Uterus (tissue), 3 donors: ENCODE measurements at regions not wholly inside any gene's neighbourhood (a gene's known extent, or its start where the extent isn't known, plus 50 kb on each side); places are given as distances from the start of the nearest gene placed in this dataset.

Experiments
- DNase-seq, 2 donors: peaks; one replicate each; pipeline ENCODE4 v3.0.0-alpha.2; 2019 to 2020
- H3K27ac ChIP-seq, 2 donors: fragments of 200-600 bp; sonication (generic); 1 replicate in 1 of 2; 2 replicates in 1 of 2; pipeline ENCODE4 v1.5.1; 2016 to 2018
- H3K27me3 ChIP-seq, 2 donors: fragments of 200-600 bp; sonication (generic); one replicate each; pipeline ENCODE4 v1.5.1; 2018 to 2019; ENCODE audit warnings: control low read depth in 1 of 2
- H3K36me3 ChIP-seq, 2 donors: fragments of 200-600 bp; sonication (generic); one replicate each; pipeline ENCODE4 v1.5.1; 2019; ENCODE audit warnings: control low read depth in 1 of 2
- H3K4me1 ChIP-seq, 2 donors: fragments of 200-600 bp; sonication (generic); one replicate each; pipeline ENCODE4 v1.5.1; 2018 to 2019; ENCODE audit warnings: control low read depth in 1 of 2
- H3K4me3 ChIP-seq, 2 donors: fragments of 200-600 bp; sonication (generic); 1 replicate in 1 of 2; 2 replicates in 1 of 2; pipeline ENCODE4 v1.5.1; 2018 to 2019; ENCODE audit warnings: mild to moderate bottlenecking in 1 of 2
- H3K9me3 ChIP-seq, 2 donors: fragments of 200-600 bp; sonication (generic); one replicate each; pipeline ENCODE4 v1.5.1; 2019; ENCODE audit warnings: control low read depth in 1 of 2
- CTCF ChIP-seq, 4 experiments: fragments of 200-600 bp in 2 of 4; fragments of 450-650 bp in 2 of 4; sonication (generic) in 2 of 4; IDR thresholded peaks; one replicate each; pipeline ENCODE4 v1.5.1; 2016 to 2019; ENCODE audit warnings: antibody characterized with exemption in 4 of 4, mild to moderate bottlenecking in 2 of 4, moderate library complexity in 1 of 4
- POLR2A ChIP-seq, 2 donors: fragments of 450-650 bp; IDR thresholded peaks; one replicate each; pipeline ENCODE4 v1.6.1; 2016; ENCODE audit warnings: antibody characterized with exemption in 2 of 2, mild to moderate bottlenecking in 1 of 2, moderate library complexity in 1 of 2
- intact Hi-C: fragments of 100-400 bp; cut with DNase I; formaldehyde crosslinking; loops from one replicate; pipeline ENCODE4 v1.15.1; 2023; ENCODE audit warnings: low total_unique reads
- donor health status: DM: yes; HTN: yes; CAD: no.

GRCh38 chr3:31391150-31391549, 141.6 kb upstream of the STT3B start:
- Histone ChIP-seq H3K4me1 (no peaks in the 10 kb centered on the region), H3K4me3 (no peak overlapping the region), H3K9me3 (no peaks in the 10 kb centered on the region), H3K36me3 (no peaks in the 10 kb centered on the region), H3K27me3 (no peaks in the 10 kb centered on the region), H3K27ac (no peak overlapping the region)
- no peak for DNase-seq
- no peak for TF ChIP-seq POLR2A (IDR thresholded peaks at IDR 0.05)
- TF ChIP-seq CTCF (IDR thresholded peaks at IDR 0.05): no peak
- intact Hi-C loops: no loop called here

- Histone ChIP-seq H3K4me3 (no peak overlapping the region), H3K27me3 (no peaks in the 10 kb centered on the region), H3K4me1 (no peaks in the 10 kb centered on the region), H3K36me3 (no peaks in the 10 kb centered on the region), H3K9me3 (no peaks in the 10 kb centered on the region), H3K27ac (no peak overlapping the region)
- intact Hi-C loops: no loop called here
- no peak for TF ChIP-seq CTCF (IDR thresholded peaks at IDR 0.05)
- TF ChIP-seq POLR2A (IDR thresholded peaks at IDR 0.05): no peak
- no peak for DNase-seq
These were observed 140.2 kb upstream of the STT3B start for GRCh38 chr3:31392568-31392967.

GRCh38 chr3:31399271-31399670, 133.5 kb upstream of the STT3B start:
- intact Hi-C loops: no loop called here
- Histone ChIP-seq H3K27me3 (no peaks in the 10 kb centered on the region), H3K4me1 (no peaks in the 10 kb centered on the region), H3K36me3 (no peaks in the 10 kb centered on the region), H3K4me3 (no peak overlapping the region), H3K9me3 (no peaks in the 10 kb centered on the region), H3K27ac (no peak overlapping the region)
- no peak for DNase-seq
- TF ChIP-seq POLR2A (IDR thresholded peaks at IDR 0.05): no peak
- no peak for TF ChIP-seq CTCF (IDR thresholded peaks at IDR 0.05)

- H3K4me3 ChIP-seq: no peak overlapping the region
- no peak for TF ChIP-seq POLR2A (IDR thresholded peaks at IDR 0.05)
- TF ChIP-seq CTCF (IDR thresholded peaks at IDR 0.05): no peak
- H3K9me3 ChIP-seq: no peaks in the 10 kb centered on the region
- H3K4me1 ChIP-seq: no peaks in the 10 kb centered on the region
- H3K27ac ChIP-seq: no peak overlapping the region
- H3K36me3 ChIP-seq: no peaks in the 10 kb centered on the region
- no peak for DNase-seq
- no peaks in the 10 kb centered on the region for H3K27me3 ChIP-seq
- intact Hi-C loops: no loop called here
These were observed 130.6 kb upstream of the STT3B start for GRCh38 chr3:31402117-31402516.

- Histone ChIP-seq H3K27me3 (no peaks in the 10 kb centered on the region), H3K4me3 (no peak overlapping the region), H3K27ac (no peak overlapping the region), H3K36me3 (no peaks in the 10 kb centered on the region), H3K9me3 (no peaks in the 10 kb centered on the region), H3K4me1 (no peaks in the 10 kb centered on the region)
- intact Hi-C loops: no loop called here
- no peak for DNase-seq
- TF ChIP-seq CTCF (IDR thresholded peaks at IDR 0.05) (no peak), POLR2A (IDR thresholded peaks at IDR 0.05) (no peak)
These were observed 129.5 kb upstream of the STT3B start for GRCh38 chr3:31403197-31403596.
